ENCODE measurements at regions not wholly inside any gene's neighbourhood (a gene's known extent, or its start where the extent isn't known, plus 50 kb on each side); places are given as distances from the start of the nearest gene placed in this dataset.
A peak's percentile ranks its signal among the peaks of the same experiment; 100 is the strongest.

GRCh38 chr6:167746975-167747374 is 79.7 kb upstream of the AFDN start:
- H3K4me3 ChIP-seq: no peak overlapping the region
- H3K27me3 ChIP-seq: no peaks in the 10 kb centered on the region
- no peaks in the 10 kb centered on the region for H3K9me3 ChIP-seq
- peaks cover 0 to 6% of the 10 kb centered on the region in 2 donors for H3K4me1 ChIP-seq
- TF ChIP-seq CTCF (IDR thresholded peaks at IDR 0.05): no peak
- no peak overlapping the region for H3K27ac ChIP-seq
- H3K36me3 ChIP-seq: no peaks in the 10 kb centered on the region
- no peak for DNase-seq (ENCODE audit: low spot score in 2 of 2)
- intact Hi-C loops (cut with DNase I): no loop called here

- no peak for DNase-seq (ENCODE audit: low spot score in 2 of 2)
- intact Hi-C loops (cut with DNase I): no loop called here
- Histone ChIP-seq H3K4me3 (no peak overlapping the region), H3K9me3 (no peaks in the 10 kb centered on the region), H3K36me3 (no peaks in the 10 kb centered on the region), H3K4me1 (peaks cover 0 to 6% of the 10 kb centered on the region in 2 donors), H3K27me3 (no peaks in the 10 kb centered on the region), H3K27ac (no peak overlapping the region)
- TF ChIP-seq CTCF (IDR thresholded peaks at IDR 0.05): no peak
Measured at GRCh38 chr6:167747645-167748044, 79.1 kb upstream of the AFDN start.

- H3K9me3 ChIP-seq: no peaks in the 10 kb centered on the region
- H3K4me1 ChIP-seq: peaks cover 0 to 6% of the 10 kb centered on the region in 2 donors
- H3K27ac ChIP-seq: no peak overlapping the region
- intact Hi-C loops (cut with DNase I): no loop called here
- H3K4me3 ChIP-seq: no peak overlapping the region
- H3K36me3 ChIP-seq: no peaks in the 10 kb centered on the region
- no peak for TF ChIP-seq CTCF (IDR thresholded peaks at IDR 0.05)
- no peaks in the 10 kb centered on the region for H3K27me3 ChIP-seq
- no peak for DNase-seq (ENCODE audit: low spot score in 2 of 2)
Measured at GRCh38 chr6:167748046-167748445, 78.7 kb upstream of the AFDN start.

GRCh38 chr6:167748458-167749379 is 78.0 kb upstream of the AFDN start:
- Histone ChIP-seq H3K36me3 (no peaks in the 10 kb centered on the region), H3K27ac (no peak overlapping the region), H3K4me3 (no peak overlapping the region), H3K9me3 (no peaks in the 10 kb centered on the region), H3K4me1 (peaks cover 0 to 6% of the 10 kb centered on the region in 2 donors), H3K27me3 (no peaks in the 10 kb centered on the region)
- TF ChIP-seq CTCF (IDR thresholded peaks at IDR 0.05): no peak
- no peak for DNase-seq (ENCODE audit: low spot score in 2 of 2)
- intact Hi-C loops (cut with DNase I): no loop called here

- peaks cover 0 to 6% of the 10 kb centered on the region in 2 donors for H3K4me1 ChIP-seq
- intact Hi-C loops (cut with DNase I): no loop called here
- no peak overlapping the region for H3K4me3 ChIP-seq
- no peaks in the 10 kb centered on the region for H3K36me3 ChIP-seq
- H3K9me3 ChIP-seq: no peaks in the 10 kb centered on the region
- TF ChIP-seq CTCF (IDR thresholded peaks at IDR 0.05): no peak
- H3K27ac ChIP-seq: no peak overlapping the region
- peak in 1 of 2 donors; percentile 63 for DNase-seq (ENCODE audit: low spot score in 2 of 2)
- no peaks in the 10 kb centered on the region for H3K27me3 ChIP-seq
Measured at GRCh38 chr6:167750956-167751358, 75.8 kb upstream of the AFDN start.

Data from ascending aorta (tissue), 2 donors.